ENCODE measurements at regions not wholly inside any gene's neighbourhood (a gene's known extent, or its start where the extent isn't known, plus 50 kb on each side); places are given as distances from the start of the nearest gene placed in this dataset.

DNA sequence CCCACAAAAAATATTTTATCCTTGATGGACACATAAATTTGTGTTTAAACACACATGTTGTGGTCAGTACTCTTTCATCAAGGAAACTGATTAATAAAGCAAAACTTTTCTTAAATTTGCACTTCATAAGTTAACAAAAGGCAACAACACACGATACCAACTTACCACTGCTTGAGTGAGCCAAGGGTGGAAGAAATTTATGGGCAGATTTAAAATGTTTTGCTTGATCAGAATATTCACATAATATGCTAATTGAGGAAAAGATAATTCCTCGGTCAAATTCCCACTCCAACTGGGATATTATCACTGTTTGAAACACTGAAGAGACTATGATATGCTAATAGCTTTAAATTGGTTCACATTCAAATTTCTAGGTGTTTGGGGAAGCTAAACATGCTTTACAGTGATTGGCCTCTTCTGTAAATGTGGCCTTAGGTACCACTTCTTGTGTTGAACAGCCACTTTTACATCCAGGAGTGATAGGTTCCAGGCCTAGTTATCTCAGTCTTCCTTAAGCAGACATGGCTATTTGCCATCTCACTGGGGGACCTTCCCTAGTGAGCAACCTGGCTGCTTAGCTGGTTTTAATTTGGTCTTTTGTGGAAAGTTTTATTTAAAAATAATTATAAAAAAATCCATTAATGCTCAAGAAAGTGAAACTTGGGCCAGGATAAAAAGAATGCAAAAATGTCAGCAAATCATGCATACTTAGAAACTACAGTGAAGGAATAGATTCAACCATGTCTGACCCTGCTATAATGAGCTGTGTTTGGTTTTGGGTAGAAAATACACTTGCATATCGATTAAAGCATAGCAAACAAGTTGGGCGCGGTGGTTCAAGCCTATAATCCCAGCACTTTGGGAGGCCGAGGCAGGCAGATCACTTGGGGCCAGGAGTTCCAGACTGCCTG lies 221.2 kb upstream of the MAP3K7 start:
- DNase-seq, result no peak

GRCh38 chr6:90805619-90806155 lies 218.8 kb upstream of the MAP3K7 start:
- DNase-seq, result peak; percentile 53

- DNase-seq, result no peak
These were observed 217.1 kb upstream of the MAP3K7 start for GRCh38 chr6:90803956-90804355.

DNA sequence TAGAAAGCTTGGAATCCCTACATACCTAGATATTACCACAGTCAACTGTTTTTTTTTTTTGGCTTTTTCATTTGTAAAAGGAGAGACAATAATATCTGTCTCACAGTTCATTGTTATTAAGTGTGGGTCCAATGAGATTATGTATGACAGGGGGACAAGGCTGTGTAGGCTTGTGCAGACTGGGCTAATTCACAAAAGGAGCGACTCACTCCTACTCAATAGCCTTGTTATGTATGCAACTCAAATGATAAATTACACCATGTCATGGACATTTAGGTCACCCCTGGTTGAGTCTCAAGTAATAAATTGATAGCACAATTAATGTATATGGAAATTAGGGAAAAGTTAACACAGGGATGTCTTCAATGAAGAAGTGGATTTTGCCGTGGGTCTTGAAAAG lies 208.2 kb upstream of the MAP3K7 start:
- DNase-seq, result no peak

GRCh38 chr6:90793771-90794170 lies 206.9 kb upstream of the MAP3K7 start:
- no peak for DNase-seq

GRCh38 chr6:90790696-90791095 lies 203.8 kb upstream of the MAP3K7 start:
- DNase-seq, result no peak

DNA sequence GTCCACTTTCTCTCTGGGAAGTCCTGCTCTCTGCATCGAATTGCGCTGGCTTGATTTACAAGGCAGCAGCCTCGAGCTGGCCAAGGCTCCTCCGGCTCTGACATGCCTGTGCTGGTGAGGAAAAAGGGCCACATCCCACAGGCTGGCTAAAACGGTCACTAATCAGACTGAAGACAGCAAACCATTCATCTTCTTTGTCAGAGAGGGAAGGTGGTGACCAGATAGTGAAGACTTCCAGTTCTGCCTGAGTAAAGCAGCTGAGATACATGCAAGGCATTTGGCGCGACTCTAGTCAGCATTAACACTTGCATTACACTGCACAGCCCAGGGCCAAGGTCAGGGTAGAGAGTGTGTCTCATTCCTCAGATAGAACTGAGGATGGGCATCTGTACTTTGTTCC lies 203.2 kb upstream of the MAP3K7 start:
- no peak for DNase-seq

DNA sequence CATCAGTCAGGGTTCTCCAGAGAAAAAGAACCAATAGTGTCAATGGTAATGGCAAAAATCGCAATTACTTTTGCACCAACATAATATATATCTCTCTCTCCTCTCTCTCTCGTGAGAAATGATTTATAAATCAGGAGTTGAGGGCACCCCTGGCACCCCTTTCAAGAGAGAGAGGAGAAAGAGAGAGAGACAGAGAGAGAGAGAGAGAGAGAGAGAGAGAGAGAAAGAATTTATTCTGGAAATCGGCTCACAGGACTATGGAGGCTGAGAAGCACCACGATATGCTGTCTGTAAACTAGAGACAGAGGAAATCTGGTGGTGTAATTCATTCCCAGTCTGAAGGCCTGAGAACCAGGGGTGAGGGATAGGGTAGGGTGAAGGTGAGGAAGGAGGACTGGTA lies 201.9 kb upstream of the MAP3K7 start:
- no peak for DNase-seq

DNA sequence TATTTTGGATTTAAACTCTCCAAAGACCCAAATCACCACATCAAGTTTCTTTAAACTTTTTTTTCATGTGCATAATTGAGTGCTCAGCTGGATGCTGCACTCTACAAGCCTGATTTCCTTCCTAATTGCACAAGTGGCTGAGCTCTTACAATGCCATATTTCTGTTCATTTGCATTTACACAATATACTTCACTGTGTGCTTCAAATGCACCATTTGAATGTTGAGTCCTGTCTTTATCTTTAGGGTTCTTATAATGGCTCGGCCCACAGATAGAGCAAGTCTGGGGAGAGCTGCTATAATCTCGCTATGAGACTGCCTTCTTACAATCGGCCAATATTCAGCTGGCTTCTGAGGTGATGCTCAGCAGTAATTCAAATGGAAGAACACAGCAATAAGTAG lies 200.6 kb upstream of the MAP3K7 start:
- DNase-seq, result peak; percentile 3

DNA sequence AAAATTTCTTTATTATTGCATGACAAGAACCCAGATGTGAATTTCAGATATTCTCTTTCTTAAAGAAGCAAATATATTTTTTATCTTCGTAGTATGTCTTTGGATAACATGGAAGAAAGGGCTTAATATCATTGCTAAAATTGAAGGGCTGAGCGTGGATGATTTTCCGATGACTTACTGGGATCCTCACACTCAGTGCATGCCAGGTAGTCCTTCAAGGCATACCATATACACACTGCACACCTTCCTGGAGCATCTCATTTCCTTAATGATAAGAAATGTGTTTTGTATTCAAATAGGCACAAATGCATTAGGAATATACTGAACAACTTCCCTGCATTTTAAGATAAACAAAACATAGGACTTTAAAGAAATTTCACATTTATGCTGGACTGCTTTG lies 193.9 kb upstream of the MAP3K7 start:
- no peak for DNase-seq

- no peak for DNase-seq
These were observed 193.3 kb upstream of the MAP3K7 start for GRCh38 chr6:90780141-90780540.

DNA sequence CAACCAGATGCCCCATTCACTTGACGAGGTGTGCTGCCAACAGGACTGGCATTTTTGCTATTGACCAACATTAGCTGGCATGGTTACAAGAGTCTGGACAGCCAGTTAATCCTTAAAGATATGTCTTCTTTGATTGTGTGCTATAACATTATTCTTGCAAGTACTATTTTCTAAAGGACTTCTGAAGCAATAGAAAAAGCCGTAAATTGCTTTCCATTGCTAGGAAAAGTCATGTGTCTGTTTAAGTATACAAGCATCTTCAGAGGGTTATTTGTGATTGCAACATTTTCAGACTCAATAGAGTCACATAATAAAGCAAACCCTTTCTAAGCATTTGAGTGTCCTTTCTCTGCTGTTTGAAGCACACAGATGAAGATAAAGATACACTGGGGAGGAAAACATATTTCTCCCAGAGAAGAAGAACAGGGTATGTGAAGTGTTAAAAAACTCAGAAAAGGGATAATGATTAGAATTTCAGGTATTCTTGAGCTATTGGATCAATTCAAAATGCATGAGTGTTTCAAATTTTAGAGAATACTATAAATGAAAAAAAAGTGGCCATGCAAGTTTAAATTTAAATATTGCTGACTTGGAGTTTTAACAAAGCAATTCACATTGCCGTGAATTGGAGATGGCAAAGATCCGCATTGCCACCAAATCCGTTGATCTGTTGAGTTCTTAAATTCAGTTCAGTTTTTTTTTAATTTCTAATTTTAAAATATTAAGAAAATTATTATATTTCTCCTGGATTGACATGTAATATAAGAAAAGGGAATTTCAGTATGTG lies 191.7 kb upstream of the MAP3K7 start:
- no peak for DNase-seq

DNA sequence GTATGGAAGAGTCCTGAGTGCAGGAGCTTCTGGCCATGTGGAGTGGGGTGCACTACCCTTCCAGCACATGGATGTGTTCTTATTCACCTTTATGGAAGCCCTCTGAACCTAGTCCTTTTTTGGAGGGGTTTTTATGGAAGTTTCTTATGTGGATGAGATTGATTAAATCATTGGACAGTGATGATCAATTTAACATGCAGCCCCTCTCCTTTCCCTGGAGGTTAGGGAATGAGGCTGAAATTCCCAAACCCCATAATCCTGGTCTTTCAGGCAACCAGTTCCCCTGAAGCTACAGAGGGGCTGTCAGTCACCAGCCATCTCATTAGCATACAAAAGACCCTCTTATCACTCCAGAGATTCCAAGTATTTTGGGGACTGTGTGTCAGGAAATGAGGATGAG lies 183.9 kb upstream of the MAP3K7 start:
- no peak for DNase-seq

DNA sequence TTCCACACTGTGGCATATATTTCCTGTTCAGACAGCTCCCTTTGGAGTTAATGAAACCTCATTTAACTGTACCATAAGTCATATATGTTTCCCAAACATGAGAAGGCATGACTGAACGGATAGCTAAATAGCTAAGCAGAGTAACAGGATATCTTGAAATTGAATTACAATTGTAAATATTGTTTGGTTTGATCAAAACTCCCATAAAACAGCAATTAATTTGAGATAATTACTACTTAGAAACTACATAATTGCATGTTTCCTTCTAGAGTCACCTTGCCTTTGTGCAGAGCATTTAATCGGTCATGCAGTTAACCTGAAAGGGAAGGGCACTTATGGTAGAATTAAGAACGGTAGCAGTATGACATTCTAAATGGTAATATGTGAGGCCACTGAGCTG lies 179.0 kb upstream of the MAP3K7 start:
- DNase-seq, result no peak

DNA sequence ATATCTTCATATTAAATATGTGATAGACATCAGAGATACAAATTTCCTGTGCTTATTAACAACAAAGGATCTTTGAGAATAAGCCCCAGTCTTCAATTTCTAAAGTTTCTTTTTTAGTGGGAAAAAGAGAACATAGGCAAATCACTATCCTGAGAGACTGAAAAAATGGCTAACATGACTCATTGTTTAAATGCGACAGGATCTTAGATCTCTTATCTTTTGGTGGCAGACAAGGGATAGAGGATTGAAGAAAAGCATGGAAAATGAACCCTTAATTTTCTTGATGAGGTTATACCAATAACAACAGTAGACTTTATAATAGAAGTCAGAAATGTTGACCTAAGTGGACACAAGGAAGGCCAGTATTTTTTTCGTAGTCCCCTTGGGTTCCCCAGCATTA lies 178.6 kb upstream of the MAP3K7 start:
- DNase-seq, result no peak

DNA sequence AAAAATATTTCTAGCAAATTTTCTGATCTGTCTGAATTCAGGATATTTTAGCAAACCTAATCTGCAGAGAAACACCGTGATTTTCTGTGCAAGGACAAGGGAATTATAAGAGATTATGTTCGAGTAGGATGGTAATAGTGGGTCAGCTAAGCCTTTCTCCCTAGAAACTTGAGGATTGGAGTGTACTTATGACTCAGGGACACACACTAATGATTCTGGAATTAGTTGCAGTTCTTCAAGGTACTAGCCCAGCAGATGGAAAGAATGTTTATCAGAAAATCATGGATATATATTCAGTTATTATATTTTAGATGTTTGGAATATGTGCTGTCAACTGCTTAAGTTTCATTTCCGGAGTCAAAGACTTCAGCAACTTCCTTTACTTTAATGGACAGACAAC lies 177.1 kb upstream of the MAP3K7 start:
- DNase-seq, result no peak

- no peak for DNase-seq
These were observed 172.8 kb upstream of the MAP3K7 start for GRCh38 chr6:90759664-90760063.

GRCh38 chr6:90758741-90759140 lies 171.9 kb upstream of the MAP3K7 start:
- DNase-seq, result no peak

DNA sequence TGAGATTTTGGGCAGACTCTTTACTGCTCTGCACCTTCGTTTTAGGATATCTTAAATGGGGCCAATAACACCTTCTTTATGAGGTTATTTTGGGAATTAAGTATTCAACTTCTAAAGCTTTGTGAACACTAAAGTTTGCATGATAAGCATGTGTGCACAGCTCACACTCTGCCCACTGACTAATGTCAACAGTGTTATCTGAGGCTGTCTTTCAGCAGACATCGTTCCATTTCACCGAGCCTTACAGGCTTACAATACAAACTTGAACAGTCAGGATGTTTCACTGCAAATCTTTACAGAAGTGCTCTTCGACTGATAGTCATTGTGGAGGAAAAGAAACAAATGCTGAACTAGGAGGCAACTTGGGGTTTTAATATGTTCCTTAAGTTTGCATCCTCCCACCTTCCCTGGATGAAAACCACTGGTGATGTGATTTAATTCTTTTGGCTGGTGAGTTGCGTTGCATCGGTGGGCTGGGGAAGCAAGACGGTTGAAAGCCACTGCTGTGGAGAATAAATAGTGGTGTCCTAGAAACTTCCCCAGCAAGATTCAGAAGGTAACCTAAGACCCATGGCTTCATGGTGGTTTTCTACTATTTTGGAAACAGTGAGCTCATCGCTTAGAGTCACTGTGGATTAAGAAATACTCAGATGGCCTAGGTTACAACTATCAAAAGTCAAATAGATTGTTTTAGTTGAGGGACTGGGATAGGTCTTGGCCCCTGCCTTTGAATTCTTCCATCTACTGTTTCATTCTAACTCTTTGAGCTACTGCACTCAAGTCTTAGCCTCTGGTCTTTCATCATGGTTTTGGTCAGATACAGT lies 167.2 kb upstream of the MAP3K7 start:
- DNase-seq, result no peak

DNA sequence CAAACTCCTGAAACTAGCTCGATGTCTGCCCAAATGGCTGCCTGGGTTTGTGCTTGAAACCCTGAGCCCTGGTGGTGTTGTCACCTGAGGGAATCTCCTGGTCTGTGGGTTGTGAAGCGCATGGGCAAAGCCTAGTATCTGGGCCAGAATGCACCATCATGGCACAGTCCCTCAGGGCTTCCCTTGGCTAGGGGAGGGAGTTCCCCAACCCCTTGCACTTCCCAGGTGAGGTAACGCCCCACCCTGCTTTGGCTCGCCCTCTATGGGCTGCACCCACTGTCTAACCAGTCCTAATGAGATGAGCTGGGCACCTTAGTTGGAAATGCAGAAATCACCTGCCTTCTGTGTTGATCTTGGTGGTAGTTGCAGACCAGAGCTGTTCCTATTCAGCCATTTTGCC lies 152.9 kb upstream of the MAP3K7 start:
- DNase-seq, result no peak

- no peak for DNase-seq
These were observed 152.5 kb upstream of the MAP3K7 start for GRCh38 chr6:90739339-90739738.

DNA sequence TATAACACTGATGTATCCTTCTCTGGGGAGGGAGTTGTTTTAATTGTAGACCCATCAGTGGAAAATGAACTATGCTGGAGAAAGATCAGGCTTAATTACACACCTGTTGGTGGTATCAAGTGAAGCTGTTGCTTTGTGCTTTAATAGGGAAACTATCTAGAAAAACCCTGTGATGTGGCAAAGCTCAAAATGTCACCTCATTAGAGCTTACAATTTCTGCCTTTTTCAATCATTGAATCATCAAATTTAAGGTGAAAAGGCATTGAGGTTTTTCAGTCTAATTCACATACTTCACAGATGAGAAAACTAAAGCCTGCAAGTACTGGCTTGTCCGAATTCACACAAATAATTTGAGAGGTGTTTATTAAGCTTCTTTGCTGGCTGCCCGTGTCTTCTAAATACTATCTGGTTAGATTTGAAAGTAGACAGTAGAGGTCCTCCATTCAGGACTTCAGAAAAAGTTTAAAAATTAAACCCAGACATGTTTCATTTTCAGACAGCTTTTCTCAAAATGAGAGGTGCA lies 143.3 kb upstream of the MAP3K7 start:
- DNase-seq, result no peak

- no peak for DNase-seq
These were observed 142.2 kb upstream of the MAP3K7 start for GRCh38 chr6:90729057-90729456.

Measured in NCI-H2227 treated with DMSO at 0.1 percent for 48 hours (cell line).